ENCODE measurements at regions not wholly inside any gene's neighbourhood (a gene's known extent, or its start where the extent isn't known, plus 50 kb on each side); places are given as distances from the start of the nearest gene placed in this dataset.

GRCh38 chr3:55202326-55202725 lies 274.5 kb upstream of the LRTM1 start:
- no peak for TF ChIP-seq CTCF (IDR thresholded peaks at IDR 0.05; ENCODE audit: low read length)
- TF ChIP-seq EZH2 (optimal IDR thresholded peaks at IDR 0.05; ENCODE audit: low read depth, low read length) = no peak
